GM12878 (cell line): ENCODE measurements at regions not wholly inside any gene's neighbourhood (a gene's known extent, or its start where the extent isn't known, plus 50 kb on each side); places are given as distances from the start of the nearest gene placed in this dataset.

ENCODE experiments used
- ATAC-seq: fragments of 200-7000 bp; cut with Tn5 transposase; 3 replicates; pipeline ENCODE4 v1.9.1; 2020; ENCODE audit warnings: mild to moderate bottlenecking, moderate library complexity
- BruUV-seq: library from RNA; stranded (reverse); fragments of 400-500 nt; replicated peaks from 2 replicates; lab custom pipeline; 2021; lab: Mats Ljungman, UMichigan
- CTCF ChIA-PET: fragments of 300-600 bp; sonication (Branson Sonifier 250); formaldehyde crosslinking; extraction: SDS; loops from one replicate; lab custom pipeline; 2021; ENCODE audit warnings: inconsistent platforms; lab: Yijun Ruan, JAX
- POLR2A ChIA-PET: fragments of 350-600 bp; formaldehyde crosslinking; extraction: SDS; loops from one replicate; lab custom pipeline; 2021; ENCODE audit warnings: inconsistent platforms; lab: Charles Lee
- RAD21 ChIA-PET: fragments of 300-600 bp; sonication (Branson Sonifier 250); formaldehyde crosslinking; loops from one replicate; lab custom pipeline; 2023; ENCODE audit warnings: antibody characterized with exemption; ENCODE audit not compliant: unreplicated experiment; lab: Charles Lee
- SMC1A ChIA-PET: fragments of 300-600 bp; sonication (Branson Sonifier 250); formaldehyde crosslinking; loops from one replicate; lab custom pipeline; 2023; ENCODE audit not compliant: unreplicated experiment, uncharacterized antibody; lab: Charles Lee
- DNase-seq: peaks from one replicate; pipeline ENCODE4 v3.0.0-alpha.2; 2011; ENCODE audit warnings: low read depth, low spot score
- FAIRE-seq: peaks from 3 replicates; lab custom pipeline; 2011; peaks lifted over from hg19 to GRCh38; lab: Jason Lieb, UNC
- H2AFZ ChIP-seq: 2 replicates; pipeline ENCODE4 v1.6.0; 2011; ENCODE audit warnings: low read depth, low read length, control low read depth; ENCODE audit not compliant: control insufficient read depth
- H3K27ac ChIP-seq: 2 replicates; pipeline ENCODE4 v1.5.1; 2011; ENCODE audit warnings: control low read depth; ENCODE audit not compliant: control insufficient read depth, insufficient read depth
- H3K27me3 ChIP-seq, 2 experiments: replicated peaks in 1 of 2; 2 replicates each; pipeline versions ENCODE4 v1.6.0 to v1.6.1; 2011; ENCODE audit warnings: low read length in 1 of 2; ENCODE audit not compliant: control insufficient read depth in 2 of 2, insufficient read depth in 2 of 2
- H3K36me3 ChIP-seq, 2 experiments: 2 replicates each; pipeline ENCODE4 v1.5.1; 2011; ENCODE audit warnings: low read length in 1 of 2; ENCODE audit not compliant: control insufficient read depth in 2 of 2, insufficient read depth in 2 of 2
- H3K4me1 ChIP-seq: 2 replicates; pipeline ENCODE4 v1.6.1; 2011; ENCODE audit warnings: mild to moderate bottlenecking, low read length, moderate library complexity, mixed read lengths; ENCODE audit not compliant: control insufficient read depth, insufficient read depth
- H3K4me2 ChIP-seq: 2 replicates; pipeline ENCODE4 v1.6.0; 2011; ENCODE audit warnings: control low read depth; ENCODE audit not compliant: control insufficient read depth, insufficient read depth
- H3K4me3 ChIP-seq: fragments of 200-600 bp; sonication (generic); 2 replicates; pipeline ENCODE4 v1.5.1; 2016
- H3K79me2 ChIP-seq: 2 replicates; pipeline ENCODE4 v1.6.0; 2011; ENCODE audit warnings: low read length; ENCODE audit not compliant: control insufficient read depth, insufficient read depth
- H3K9ac ChIP-seq: 2 replicates; pipeline ENCODE4 v1.8.0; 2011; ENCODE audit warnings: low read length, control low read depth, mixed read lengths; ENCODE audit not compliant: control insufficient read depth, insufficient read depth
- H3K9me3 ChIP-seq: replicated peaks from 3 replicates; pipeline ENCODE4 v1.5.1; 2011; ENCODE audit warnings: mild to moderate bottlenecking, low read length; ENCODE audit not compliant: control insufficient read depth, insufficient read depth
- H4K20me1 ChIP-seq: 2 replicates; pipeline ENCODE4 v1.6.0; 2011; ENCODE audit not compliant: control insufficient read depth, insufficient read depth
- ASH2L ChIP-seq: fragments of 300-600, 200-600 bp; sonication (generic); IDR thresholded peaks from 2 replicates; pipeline ENCODE4 v1.6.1; 2017; ENCODE audit warnings: low read depth, mild to moderate bottlenecking, borderline replicate concordance
- CBX5 ChIP-seq: sonication (generic); IDR thresholded peaks from 2 replicates; pipeline ENCODE4 v1.6.1; 2016; ENCODE audit warnings: low read depth, moderate library complexity, mild to moderate bottlenecking, inconsistent platforms
- CHD2 ChIP-seq: IDR thresholded peaks from 2 replicates; pipeline ENCODE4 v1.6.1; 2011; ENCODE audit warnings: low read depth, low read length, improper control_type of control experiment, borderline replicate concordance
- E2F4 ChIP-seq: IDR thresholded peaks from 2 replicates; pipeline ENCODE4 v1.6.1; 2012; ENCODE audit warnings: low read depth, low read length, improper control_type of control experiment
- E2F8 ChIP-seq: fragments of 450-650 bp; IDR thresholded peaks from 2 replicates; pipeline ENCODE4 v1.6.1; 2018; ENCODE audit warnings: mild to moderate bottlenecking, low read depth, moderate library complexity; ENCODE audit not compliant: partially characterized antibody
- IRF4 ChIP-seq: IDR thresholded peaks from 2 replicates; pipeline ENCODE4 v1.6.1; 2011; ENCODE audit warnings: low read depth, low read length
- JUNB ChIP-seq: IDR thresholded peaks from 2 replicates; pipeline ENCODE4 v1.6.1; 2016; ENCODE audit warnings: antibody characterized with exemption, mild to moderate bottlenecking
- POLR2AphosphoS2 ChIP-seq: IDR thresholded peaks from 2 replicates; pipeline ENCODE4 v1.6.1; 2011; ENCODE audit warnings: low read depth, mild to moderate bottlenecking, low read length, improper control_type of control experiment, moderate library complexity
- RAD51 ChIP-seq: fragments of 450-650 bp; IDR thresholded peaks from 2 replicates; pipeline ENCODE4 v1.6.1; 2016; ENCODE audit warnings: moderate library complexity, mild to moderate bottlenecking, inconsistent platforms
- RB1 ChIP-seq: fragments of 450-650 bp; formaldehyde crosslinking; IDR thresholded peaks from 2 replicates; pipeline ENCODE4 v1.6.1; 2017; ENCODE audit warnings: mild to moderate bottlenecking, borderline replicate concordance
- SRF ChIP-seq, 2 experiments: IDR thresholded peaks; 2 replicates each; pipeline ENCODE4 v1.6.1; 2011; ENCODE audit warnings: low read depth in 2 of 2, low read length in 2 of 2, mild to moderate bottlenecking in 1 of 2, moderate library complexity in 1 of 2
- SUZ12 ChIP-seq: fragments of 200-600 bp; sonication (generic); IDR thresholded peaks from one replicate; pipeline ENCODE4 v1.6.1; 2018; ENCODE audit warnings: antibody characterized with exemption, mild to moderate bottlenecking; ENCODE audit not compliant: unreplicated experiment
- WRNIP1 ChIP-seq: IDR thresholded peaks from 2 replicates; pipeline ENCODE4 v1.6.1; 2011; ENCODE audit warnings: low read depth, low read length, improper control_type of control experiment, borderline replicate concordance
- ZBTB11 ChIP-seq: fragments of 450-650 bp; formaldehyde crosslinking; IDR thresholded peaks from 2 replicates; pipeline ENCODE4 v1.5.0; 2022; ENCODE audit warnings: mild to moderate bottlenecking, missing genetic modification characterization
- ZNF274 ChIP-seq: IDR thresholded peaks from one replicate; pipeline ENCODE4 v1.8.0; 2011; ENCODE audit not compliant: insufficient read length, insufficient read depth
- ZZZ3 ChIP-seq: IDR thresholded peaks from 2 replicates; pipeline ENCODE4 v1.6.1; 2011; ENCODE audit warnings: low read depth; ENCODE audit not compliant: control insufficient read depth, insufficient read length
- in situ Hi-C: fragments of 300-500 bp; cut with MboI; formaldehyde crosslinking; loops from 9 replicates; pipeline ENCODE4 v1.14.3; 2018; ENCODE audit warnings: mixed read lengths
- intact Hi-C: fragments of 100-400 bp; cut with micrococcal nuclease; formaldehyde crosslinking; loops from one replicate; pipeline ENCODE4 v1.14.2; 2022; ENCODE audit not compliant: unreplicated experiment

- SMC1A ChIA-PET: no interaction called here
- no TSS peak for BruUV-seq
- Histone ChIP-seq H3K79me2 (no peaks in the 10 kb centered on the region), H3K4me2 (no peak overlapping the region), H3K4me1 (no peaks in the 10 kb centered on the region), H4K20me1 (no peaks in the 10 kb centered on the region), H3K27ac (no peak overlapping the region), H3K9me3 (no peaks in the 10 kb centered on the region), H3K27me3 (no peaks in the 10 kb centered on the region), H3K9ac (no peak overlapping the region), H2AFZ (no peak overlapping the region), H3K4me3 (no peak overlapping the region), H3K36me3 (no peaks in the 10 kb centered on the region)
- ATAC-seq (no peak), DNase-seq (no peak), FAIRE-seq (no peak)
- CTCF ChIA-PET: no interaction called here
- POLR2A ChIA-PET: no interaction called here
- no peak for TF ChIP-seq SRF (IDR thresholded peaks at IDR 0.05; ENCODE audit: low read depth in 2 of 2, low read length in 2 of 2)
- TF ChIP-seq ZZZ3: no peak
- no peak for TF ChIP-seq E2F4
- TF ChIP-seq SUZ12: no peak
- no peak for TF ChIP-seq JUNB
- TF ChIP-seq CHD2: no peak
- no peak for TF ChIP-seq CBX5
- TF ChIP-seq ZNF274: no peak
- TF ChIP-seq ZBTB11 (CRISPR knock-in tag): no peak
- no peak for TF ChIP-seq E2F8
- no peak for TF ChIP-seq RB1
- no peak for TF ChIP-seq IRF4
- TF ChIP-seq WRNIP1: no peak
- TF ChIP-seq RAD51: no peak
- TF ChIP-seq POLR2AphosphoS2: no peak
- TF ChIP-seq ASH2L: no peak
- RAD21 ChIA-PET: no interaction called here
- in situ Hi-C loops (no loop called here), intact Hi-C loops (no loop called here)
These were observed 578.6 kb downstream of the ACTL7B start for GRCh38 chr9:108277216-108277615.
